HepG2 (cell line): ENCODE measurements at regions not wholly inside any gene's neighbourhood (a gene's known extent, or its start where the extent isn't known, plus 50 kb on each side); places are given as distances from the start of the nearest gene placed in this dataset.
A peak's percentile ranks its signal among the peaks of the same experiment; 100 is the strongest.

Experiments used
- CEBPB ChIP-seq: IDR thresholded peaks from 2 replicates; pipeline ENCODE4 v1.6.1; 2011; ENCODE audit warnings: low read depth, low read length, improper control_type of control experiment, borderline replicate concordance
- CEBPG ChIP-seq: IDR thresholded peaks from 2 replicates; pipeline ENCODE4 v1.6.1; 2016
- CHD2 ChIP-seq: IDR thresholded peaks from 2 replicates; pipeline ENCODE4 v1.6.1; 2011; ENCODE audit warnings: low read depth, low read length, improper control_type of control experiment
- HNF4A ChIP-seq: sonication (generic); formaldehyde crosslinking; IDR thresholded peaks from 2 replicates; pipeline ENCODE4 v1.4.0; 2020; ENCODE audit warnings: missing genetic modification reagents
- IKZF4 ChIP-seq: sonication (generic); formaldehyde crosslinking; IDR thresholded peaks from 2 replicates; pipeline ENCODE4 v1.5.1; 2020; ENCODE audit warnings: borderline replicate concordance, mild to moderate bottlenecking, low read depth, missing genetic modification reagents; ENCODE audit errors: not compliant biosample characterization
- KAT7 ChIP-seq: IDR thresholded peaks from 2 replicates; pipeline ENCODE4 v1.6.1; 2018; ENCODE audit warnings: borderline replicate concordance, missing compliant biosample characterization
- NCOA1 ChIP-seq: sonication (generic); formaldehyde crosslinking; IDR thresholded peaks from 2 replicates; pipeline ENCODE4 v1.9.0; 2021; ENCODE audit warnings: missing genetic modification reagents
- NFE2L2 ChIP-seq: fragments of 150-350 bp; IDR thresholded peaks from 2 replicates; pipeline ENCODE4 v1.6.1; 2014; ENCODE audit warnings: low read length
- NFYB ChIP-seq: sonication (generic); formaldehyde crosslinking; IDR thresholded peaks from 2 replicates; pipeline ENCODE4 v1.4.0; 2020; ENCODE audit warnings: missing genetic modification reagents
- NFYC ChIP-seq: IDR thresholded peaks from 2 replicates; pipeline ENCODE4 v1.6.1; 2016; ENCODE audit warnings: missing genetic modification reagents, missing compliant biosample characterization
- POGZ ChIP-seq: sonication (generic); formaldehyde crosslinking; IDR thresholded peaks from 2 replicates; pipeline ENCODE4 v1.4.0; 2020; ENCODE audit warnings: mild to moderate bottlenecking, missing genetic modification reagents
- SOX5 ChIP-seq: IDR thresholded peaks from 2 replicates; pipeline ENCODE4 v1.6.1; 2016; ENCODE audit warnings: borderline replicate concordance
- SOX6 ChIP-seq, 2 experiments: fragments of 450-650 bp in 1 of 2; sonication (generic) in 1 of 2; formaldehyde crosslinking in 1 of 2; IDR thresholded peaks; 2 replicates each; pipeline versions ENCODE4 v1.4.0 to v1.6.1; 2017 to 2020; ENCODE audit warnings: antibody characterized with exemption in 1 of 2, mild to moderate bottlenecking in 1 of 2, missing genetic modification reagents in 1 of 2
- SRF ChIP-seq: IDR thresholded peaks from 2 replicates; pipeline ENCODE4 v1.6.1; 2011; ENCODE audit warnings: mild to moderate bottlenecking, low read depth, low read length, moderate library complexity
- ZNF652 ChIP-seq: IDR thresholded peaks from 2 replicates; pipeline ENCODE4 v1.6.1; 2016; ENCODE audit warnings: low read depth, borderline replicate concordance
- TF ChIP-seq, protein P1 (sequence below): sonication (generic); formaldehyde crosslinking; IDR thresholded peaks from 2 replicates; pipeline ENCODE4 v1.4.0; 2020; ENCODE audit warnings: missing genetic modification reagents
- TF ChIP-seq, protein P2 (sequence below): IDR thresholded peaks from 2 replicates; pipeline ENCODE4 v1.6.1; 2012; ENCODE audit warnings: inconsistent platforms
- TF ChIP-seq, protein P3 (sequence below): IDR thresholded peaks from 2 replicates; pipeline ENCODE4 v1.4.0; 2020; ENCODE audit warnings: mild to moderate bottlenecking, missing genetic modification reagents

DNA sequence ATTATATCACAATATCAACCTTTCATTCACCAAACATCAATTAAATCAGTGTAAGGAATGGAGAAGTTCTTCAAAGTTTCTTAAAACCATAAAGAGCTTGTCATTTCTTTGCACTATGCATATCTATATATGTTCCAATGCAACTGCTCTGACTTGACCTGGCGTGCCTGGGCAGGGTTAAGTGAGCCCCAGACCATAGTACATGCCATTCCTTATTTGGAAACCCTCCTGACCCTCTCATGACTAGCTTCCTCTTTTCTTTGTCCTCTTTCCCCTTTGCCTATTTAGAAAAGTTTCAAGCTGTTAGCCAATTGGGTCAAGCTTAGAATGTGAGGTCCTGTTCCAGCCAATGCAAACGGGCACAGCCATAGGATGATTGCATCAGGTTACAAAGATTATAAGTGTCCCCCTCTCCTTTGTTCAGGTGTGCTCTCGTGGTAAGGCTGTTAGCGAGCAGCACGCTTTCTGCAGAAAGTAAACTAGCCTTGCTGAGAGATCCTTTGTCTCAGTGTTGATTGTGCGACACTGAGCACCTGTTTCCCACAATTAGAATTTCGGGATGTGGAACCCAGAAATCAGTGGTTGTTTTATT, 78.2 kb upstream of the UXS1 start (continued):
- no peak for TF ChIP-seq NCOA1
- TF ChIP-seq KAT7 (CRISPR knock-in tag): no peak
- no peak for TF ChIP-seq NFE2L2
- TF ChIP-seq, protein P1, sequence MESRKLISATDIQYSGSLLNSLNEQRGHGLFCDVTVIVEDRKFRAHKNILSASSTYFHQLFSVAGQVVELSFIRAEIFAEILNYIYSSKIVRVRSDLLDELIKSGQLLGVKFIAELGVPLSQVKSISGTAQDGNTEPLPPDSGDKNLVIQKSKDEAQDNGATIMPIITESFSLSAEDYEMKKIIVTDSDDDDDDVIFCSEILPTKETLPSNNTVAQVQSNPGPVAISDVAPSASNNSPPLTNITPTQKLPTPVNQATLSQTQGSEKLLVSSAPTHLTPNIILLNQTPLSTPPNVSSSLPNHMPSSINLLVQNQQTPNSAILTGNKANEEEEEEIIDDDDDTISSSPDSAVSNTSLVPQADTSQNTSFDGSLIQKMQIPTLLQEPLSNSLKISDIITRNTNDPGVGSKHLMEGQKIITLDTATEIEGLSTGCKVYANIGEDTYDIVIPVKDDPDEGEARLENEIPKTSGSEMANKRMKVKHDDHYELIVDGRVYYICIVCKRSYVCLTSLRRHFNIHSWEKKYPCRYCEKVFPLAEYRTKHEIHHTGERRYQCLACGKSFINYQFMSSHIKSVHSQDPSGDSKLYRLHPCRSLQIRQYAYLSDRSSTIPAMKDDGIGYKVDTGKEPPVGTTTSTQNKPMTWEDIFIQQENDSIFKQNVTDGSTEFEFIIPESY (CRISPR knock-in tag): peak; percentile 85
- TF ChIP-seq CEBPG (CRISPR knock-in tag): peak; percentile 68; the same call in 1 of the 2 replicates
- TF ChIP-seq SOX6 (IDR thresholded peaks at IDR 0.05): no peak
- TF ChIP-seq SOX6 (CRISPR knock-in tag; IDR thresholded peaks at IDR 0.05): peak; percentile 38; the same call in 1 of the 2 replicates
- peak; percentile 84 for TF ChIP-seq SRF
- 0 out of 2 replicates have a peak, but pooled peaks have one; percentile 24 for TF ChIP-seq NFYB
- TF ChIP-seq, protein P2, sequence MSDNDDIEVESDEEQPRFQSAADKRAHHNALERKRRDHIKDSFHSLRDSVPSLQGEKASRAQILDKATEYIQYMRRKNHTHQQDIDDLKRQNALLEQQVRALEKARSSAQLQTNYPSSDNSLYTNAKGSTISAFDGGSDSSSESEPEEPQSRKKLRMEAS: 0 out of 2 replicates have a peak, but pooled peaks have one; percentile 27
- peak; percentile 50 for TF ChIP-seq HNF4A (CRISPR knock-in tag)
- no peak for TF ChIP-seq IKZF4
- TF ChIP-seq SOX5 (CRISPR knock-in tag): peak; percentile 51; the same call in 1 of the 2 replicates
- TF ChIP-seq, protein P3, sequence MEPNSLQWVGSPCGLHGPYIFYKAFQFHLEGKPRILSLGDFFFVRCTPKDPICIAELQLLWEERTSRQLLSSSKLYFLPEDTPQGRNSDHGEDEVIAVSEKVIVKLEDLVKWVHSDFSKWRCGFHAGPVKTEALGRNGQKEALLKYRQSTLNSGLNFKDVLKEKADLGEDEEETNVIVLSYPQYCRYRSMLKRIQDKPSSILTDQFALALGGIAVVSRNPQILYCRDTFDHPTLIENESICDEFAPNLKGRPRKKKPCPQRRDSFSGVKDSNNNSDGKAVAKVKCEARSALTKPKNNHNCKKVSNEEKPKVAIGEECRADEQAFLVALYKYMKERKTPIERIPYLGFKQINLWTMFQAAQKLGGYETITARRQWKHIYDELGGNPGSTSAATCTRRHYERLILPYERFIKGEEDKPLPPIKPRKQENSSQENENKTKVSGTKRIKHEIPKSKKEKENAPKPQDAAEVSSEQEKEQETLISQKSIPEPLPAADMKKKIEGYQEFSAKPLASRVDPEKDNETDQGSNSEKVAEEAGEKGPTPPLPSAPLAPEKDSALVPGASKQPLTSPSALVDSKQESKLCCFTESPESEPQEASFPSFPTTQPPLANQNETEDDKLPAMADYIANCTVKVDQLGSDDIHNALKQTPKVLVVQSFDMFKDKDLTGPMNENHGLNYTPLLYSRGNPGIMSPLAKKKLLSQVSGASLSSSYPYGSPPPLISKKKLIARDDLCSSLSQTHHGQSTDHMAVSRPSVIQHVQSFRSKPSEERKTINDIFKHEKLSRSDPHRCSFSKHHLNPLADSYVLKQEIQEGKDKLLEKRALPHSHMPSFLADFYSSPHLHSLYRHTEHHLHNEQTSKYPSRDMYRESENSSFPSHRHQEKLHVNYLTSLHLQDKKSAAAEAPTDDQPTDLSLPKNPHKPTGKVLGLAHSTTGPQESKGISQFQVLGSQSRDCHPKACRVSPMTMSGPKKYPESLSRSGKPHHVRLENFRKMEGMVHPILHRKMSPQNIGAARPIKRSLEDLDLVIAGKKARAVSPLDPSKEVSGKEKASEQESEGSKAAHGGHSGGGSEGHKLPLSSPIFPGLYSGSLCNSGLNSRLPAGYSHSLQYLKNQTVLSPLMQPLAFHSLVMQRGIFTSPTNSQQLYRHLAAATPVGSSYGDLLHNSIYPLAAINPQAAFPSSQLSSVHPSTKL: 0 out of 2 replicates have a peak, but pooled peaks have one; percentile 42
- TF ChIP-seq CHD2: no peak
- TF ChIP-seq CEBPB: peak; percentile 42; the same call in 1 of the 2 replicates
- peak; percentile 68; the same call in 1 of the 2 replicates for TF ChIP-seq ZNF652
- TF ChIP-seq NFYC (CRISPR knock-in tag): 0 out of 2 replicates have a peak, but pooled peaks have one; percentile 49
- TF ChIP-seq POGZ (CRISPR knock-in tag): peak; percentile 21; the same call in 1 of the 2 replicates
